Lung microvascular endothelial cell (primary cell): ENCODE measurements at regions not wholly inside any gene's neighbourhood (a gene's known extent, or its start where the extent isn't known, plus 50 kb on each side); places are given as distances from the start of the nearest gene placed in this dataset.

Experiments used
- DNase-seq, 2 donors: peaks; one replicate each; pipeline versions ENCODE4 v3.0.0 to v3.0.0-alpha.2; 2010; ENCODE audit warnings: low read depth in 2 of 2

- no peak for DNase-seq
These were observed 419.0 kb upstream of the CCDC196 start for GRCh38 chr14:66066981-66067776.

GRCh38 chr14:66069036-66069435 lies 417.1 kb upstream of the CCDC196 start:
- no peak for DNase-seq

DNA sequence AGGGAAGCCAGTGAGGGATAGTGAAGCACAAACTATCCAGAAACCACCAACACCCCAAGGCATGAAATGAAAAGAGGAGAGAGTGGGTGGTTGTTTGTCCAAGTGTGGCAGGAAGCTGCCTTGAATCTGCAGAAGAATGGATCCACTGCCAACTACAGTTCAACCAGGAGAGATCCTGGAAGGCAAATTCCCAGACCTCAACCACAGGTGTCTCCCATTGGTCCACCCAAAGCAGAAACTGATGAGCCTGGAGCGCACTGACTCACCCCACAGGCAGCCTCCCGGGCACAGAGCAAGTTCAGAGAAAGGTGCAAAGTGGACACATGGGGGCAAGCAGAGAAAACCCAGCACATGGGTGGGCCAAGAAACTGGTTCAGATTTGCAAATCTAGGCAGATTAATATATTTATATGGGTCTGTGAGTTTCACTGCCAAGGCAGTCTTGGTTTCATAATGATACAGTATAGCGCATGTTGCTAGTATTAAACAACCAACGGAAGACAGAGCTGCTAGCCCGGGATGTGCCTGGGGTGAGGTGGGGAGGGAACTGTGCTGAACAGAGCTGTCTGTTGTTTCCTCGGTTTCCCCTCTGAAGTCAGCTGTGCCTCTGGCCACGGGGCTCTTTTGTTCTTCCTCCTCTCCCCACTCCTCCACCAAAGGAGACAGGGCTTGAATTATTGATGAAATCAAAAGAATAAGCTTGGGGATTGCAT lies 416.2 kb upstream of the CCDC196 start:
- no peak for DNase-seq

DNA sequence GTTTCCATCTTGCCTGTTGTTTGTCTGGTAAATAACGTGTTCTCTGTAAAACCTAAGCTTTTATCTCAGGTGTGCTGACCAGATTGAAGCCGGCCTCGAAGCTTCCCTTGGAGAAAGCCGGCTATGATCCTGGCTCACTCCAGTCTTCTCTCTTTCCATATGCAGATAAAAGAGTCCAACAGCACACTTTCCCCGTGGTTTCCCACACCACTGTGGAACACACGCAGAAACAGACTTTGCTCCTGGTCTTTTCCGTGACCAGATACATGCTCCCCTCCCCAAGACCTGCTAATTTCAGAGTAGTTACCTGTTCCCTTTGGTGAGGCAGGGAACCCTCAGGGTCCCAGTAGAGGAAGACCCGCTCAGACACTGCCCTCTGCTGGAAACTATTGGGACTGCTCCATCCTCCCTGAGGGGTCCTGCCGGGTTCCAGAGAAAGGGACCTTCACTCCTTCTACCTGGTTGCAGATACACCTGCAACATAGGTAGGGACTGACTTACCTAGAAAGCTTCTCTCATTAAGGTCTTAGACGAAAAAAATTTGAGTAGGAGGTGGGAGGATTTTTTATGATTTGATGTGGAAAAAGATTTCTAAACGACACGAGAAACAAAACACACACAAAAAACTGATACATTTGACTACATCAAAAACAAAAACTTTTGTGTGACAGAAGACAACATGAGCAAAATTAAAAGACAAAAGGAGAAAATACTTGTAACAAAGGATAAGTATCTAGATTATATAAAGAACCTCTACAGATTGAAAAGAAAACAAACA lies 415.4 kb upstream of the CCDC196 start:
- peak; percentile 21 to 30 for DNase-seq

GRCh38 chr14:66072190-66073084 lies 413.7 kb upstream of the CCDC196 start:
- DNase-seq = no peak

- no peak for DNase-seq
These were observed 411.6 kb upstream of the CCDC196 start for GRCh38 chr14:66074537-66074936.

- DNase-seq = no peak
These were observed 410.0 kb upstream of the CCDC196 start for GRCh38 chr14:66076176-66076575.

GRCh38 chr14:66078006-66078405 lies 408.2 kb upstream of the CCDC196 start:
- peak in 1 of 2 donors; percentile 20 for DNase-seq

DNA sequence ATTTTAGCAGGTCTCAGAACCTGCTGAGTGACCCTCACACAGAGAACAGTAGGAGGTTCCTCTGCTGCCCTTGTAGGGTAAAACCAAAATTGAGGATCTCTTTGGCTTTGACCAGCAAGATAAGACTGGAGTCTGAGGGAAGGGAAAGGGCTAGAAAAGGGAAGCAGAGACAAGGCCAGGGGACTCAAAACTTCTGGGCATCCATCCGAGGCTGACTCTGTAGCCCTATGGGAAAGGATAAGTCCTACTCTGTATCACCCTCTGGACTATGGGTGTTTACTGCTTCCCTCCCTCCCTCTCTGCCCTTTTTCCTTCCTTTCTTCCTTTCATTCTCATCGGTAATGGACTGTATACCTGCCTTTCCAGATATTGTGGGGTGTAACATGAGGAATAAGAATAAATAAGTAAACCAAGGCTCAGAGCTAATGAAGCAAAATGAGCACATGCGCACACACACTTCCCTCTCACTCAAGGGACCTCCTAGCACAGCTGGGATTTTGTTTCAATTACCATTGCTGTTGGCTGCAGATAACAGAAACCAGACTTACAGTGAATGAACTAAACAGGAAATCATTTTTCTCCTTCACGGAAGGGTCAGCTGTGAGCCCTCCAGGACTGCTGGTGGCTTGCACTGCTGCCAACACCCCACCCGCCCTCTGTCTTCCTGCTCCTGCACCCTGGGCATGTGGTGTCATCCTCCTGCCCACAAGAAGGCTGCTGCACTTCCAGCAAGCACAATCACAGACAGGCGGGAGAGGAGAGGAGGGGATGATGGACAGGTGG lies 404.4 kb upstream of the CCDC196 start:
- peak; percentile 5 to 78 for DNase-seq

GRCh38 chr14:66085224-66085623 lies 400.9 kb upstream of the CCDC196 start:
- DNase-seq = no peak

- no peak for DNase-seq
These were observed 400.5 kb upstream of the CCDC196 start for GRCh38 chr14:66085665-66086064.

DNA sequence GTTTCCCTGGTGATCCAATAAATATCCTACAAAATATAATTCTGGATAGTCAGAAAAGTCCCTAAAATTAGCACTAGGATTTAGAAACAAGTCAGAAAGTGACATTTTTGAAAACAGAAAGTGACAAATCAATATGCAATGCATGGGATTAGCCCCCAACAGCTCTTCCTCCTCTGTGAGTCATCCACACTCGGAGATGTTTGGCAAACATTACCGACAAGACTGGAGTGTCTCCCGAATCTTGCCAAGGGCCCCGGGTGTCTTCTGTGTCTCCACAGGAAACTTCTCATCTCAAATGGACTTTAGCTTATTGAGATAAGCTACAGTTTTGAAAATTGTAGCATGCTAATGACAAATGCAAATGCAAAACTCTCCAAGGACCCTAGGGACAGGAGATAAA lies 398.9 kb upstream of the CCDC196 start:
- DNase-seq = peak in 1 of 2 donors; percentile 32

DNA sequence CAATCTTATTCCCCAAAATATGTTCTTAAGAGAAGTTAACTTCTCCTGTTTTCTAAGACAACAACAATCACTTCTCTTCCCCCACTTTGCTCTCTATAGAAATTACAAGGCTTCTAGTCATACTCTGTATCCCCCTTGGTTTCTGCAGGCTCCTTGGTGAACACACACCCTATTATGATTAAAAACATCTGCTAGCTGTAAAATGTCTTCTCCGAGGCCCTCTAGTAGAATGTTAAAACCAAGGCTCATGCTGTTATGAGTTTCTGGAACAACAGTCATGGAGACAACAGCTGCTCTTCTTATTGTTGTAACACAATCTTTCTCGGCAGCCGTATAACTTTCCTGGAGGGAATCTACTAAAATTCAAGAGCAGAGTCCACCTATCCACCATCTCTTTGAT lies 397.5 kb upstream of the CCDC196 start:
- no peak for DNase-seq

GRCh38 chr14:66092206-66092605 lies 394.0 kb upstream of the CCDC196 start:
- DNase-seq = no peak

DNA sequence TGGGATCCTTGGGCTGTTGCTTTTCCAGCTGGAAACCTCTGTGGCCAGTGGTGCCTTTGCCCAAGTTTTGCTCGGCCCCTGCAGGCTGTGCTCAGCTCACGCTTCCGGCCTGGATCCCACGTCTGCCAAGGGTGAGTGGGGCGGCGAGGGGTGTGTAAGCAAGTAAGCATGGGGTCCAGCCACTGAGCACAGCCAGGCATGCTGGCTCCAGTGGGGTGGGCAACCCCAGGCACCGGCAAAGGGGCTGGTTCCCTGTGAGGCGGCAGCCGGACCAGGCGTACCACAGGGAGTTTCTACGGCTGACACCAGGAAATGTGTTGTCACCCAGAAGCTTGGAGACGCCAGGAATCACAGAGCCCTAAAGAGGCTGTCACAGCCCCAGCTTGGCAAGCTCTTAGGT lies 393.4 kb upstream of the CCDC196 start:
- no peak for DNase-seq

DNA sequence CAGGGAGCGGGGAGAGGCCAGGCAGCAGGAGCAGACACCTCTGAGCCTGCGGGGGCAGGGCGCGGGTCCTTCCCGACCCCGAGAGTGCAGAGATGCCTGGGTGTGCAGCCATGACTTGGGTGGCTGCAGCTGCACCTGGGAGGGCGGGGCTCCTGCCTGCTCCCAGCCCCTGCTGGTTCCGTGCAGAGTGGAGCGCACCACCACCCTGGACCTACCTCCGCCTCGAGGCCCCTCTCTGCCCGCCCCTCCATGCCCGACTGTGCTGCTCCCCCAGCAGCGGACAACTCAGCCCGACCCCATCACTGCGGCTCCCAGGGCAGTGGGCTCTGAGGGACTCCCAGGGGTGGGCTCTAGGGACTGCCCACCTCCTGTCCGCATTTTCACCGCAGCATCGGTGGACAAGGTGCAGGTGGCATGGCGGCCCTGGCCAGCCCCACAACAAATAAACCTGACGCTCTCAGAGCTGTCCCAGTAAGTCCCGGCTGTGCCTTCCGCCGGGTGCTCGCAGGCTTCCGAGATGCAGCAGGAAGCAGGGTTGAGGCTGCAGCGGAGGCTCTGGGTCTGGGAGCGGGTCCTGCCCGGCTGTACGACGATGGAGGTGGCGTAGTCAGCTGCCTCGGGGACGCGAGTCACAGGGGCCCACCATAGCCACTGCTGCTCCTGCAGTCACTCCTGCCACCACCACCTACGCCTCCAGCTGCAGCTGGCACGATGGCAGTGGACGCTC lies 392.0 kb upstream of the CCDC196 start:
- no peak for DNase-seq

GRCh38 chr14:66099451-66099850 lies 386.7 kb upstream of the CCDC196 start:
- DNase-seq = no peak

DNA sequence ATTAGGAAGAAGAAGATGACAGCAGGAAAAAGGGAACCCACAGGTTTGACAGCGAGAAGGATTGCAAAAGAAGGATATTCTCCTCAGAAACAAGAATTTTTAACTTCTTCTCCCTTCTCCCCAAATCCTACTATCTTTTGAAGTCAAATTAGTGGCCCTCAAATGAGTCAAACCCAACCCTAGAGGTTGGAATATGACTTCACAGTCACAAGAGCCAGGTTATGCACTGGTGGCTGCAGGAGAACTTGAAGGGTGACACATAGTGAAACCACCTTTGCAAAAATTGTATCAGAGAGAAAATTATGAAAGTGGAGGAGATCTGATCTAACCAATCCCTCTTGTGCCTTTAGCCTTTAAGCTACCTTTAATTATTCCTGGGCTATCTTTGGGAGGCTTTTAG lies 386.2 kb upstream of the CCDC196 start:
- no peak for DNase-seq

- no peak for DNase-seq
These were observed 384.5 kb upstream of the CCDC196 start for GRCh38 chr14:66101662-66102061.

GRCh38 chr14:66104486-66104885 lies 381.7 kb upstream of the CCDC196 start:
- no peak for DNase-seq
